NCI-H2107 treated with DMSO at 0.1 percent for 48 hours (cell line): ENCODE measurements at regions not wholly inside any gene's neighbourhood (a gene's known extent, or its start where the extent isn't known, plus 50 kb on each side); places are given as distances from the start of the nearest gene placed in this dataset.

ENCODE experiments used
- DNase-seq: peaks from one replicate; lab custom pipeline; 2025; ENCODE audit not compliant: unreplicated experiment; lab: John Stamatoyannopoulos, UW

GRCh38 chr22:27157666-27158370, 500.4 kb downstream of the MIAT start:
- no peak for DNase-seq

- DNase-seq: no peak
Measured at GRCh38 chr22:27159016-27159415, 501.6 kb downstream of the MIAT start.

GRCh38 chr22:27159716-27160295, 502.4 kb downstream of the MIAT start:
- no peak for DNase-seq

GRCh38 chr22:27163162-27164137, 506.1 kb downstream of the MIAT start:
- DNase-seq: no peak

- DNase-seq: no peak
Measured at GRCh38 chr22:27164781-27165503, 507.6 kb downstream of the MIAT start.

- DNase-seq: no peak
Measured at GRCh38 chr22:27168681-27169080, 511.3 kb downstream of the MIAT start.

- DNase-seq: no peak
Measured at GRCh38 chr22:27170491-27170890, 513.1 kb downstream of the MIAT start.

- no peak for DNase-seq
Measured at GRCh38 chr22:27171212-27171611, 513.8 kb downstream of the MIAT start.

- no peak for DNase-seq
Measured at GRCh38 chr22:27173530-27173929, 516.1 kb downstream of the MIAT start.

GRCh38 chr22:27175021-27175838, 517.8 kb downstream of the MIAT start:
- no peak for DNase-seq

GRCh38 chr22:27175974-27176373, 518.6 kb downstream of the MIAT start:
- no peak for DNase-seq

- DNase-seq: no peak
Measured at GRCh38 chr22:27179161-27179560, 521.8 kb downstream of the MIAT start.

- DNase-seq: no peak
Measured at GRCh38 chr22:27181537-27181936, 524.1 kb downstream of the MIAT start.

GRCh38 chr22:27183474-27183873, 526.1 kb downstream of the MIAT start:
- DNase-seq: no peak

- DNase-seq: no peak
Measured at GRCh38 chr22:27185099-27185709, 527.8 kb downstream of the MIAT start.

- DNase-seq: no peak
Measured at GRCh38 chr22:27185760-27186302, 528.4 kb downstream of the MIAT start.

- DNase-seq: no peak
Measured at GRCh38 chr22:27186643-27187042, 529.3 kb downstream of the MIAT start.

GRCh38 chr22:27192135-27192829, 534.9 kb downstream of the MIAT start:
- no peak for DNase-seq

- DNase-seq: no peak
Measured at GRCh38 chr22:27193215-27193614, 535.8 kb downstream of the MIAT start.
